Kidney (tissue), 13 donors: ENCODE measurements at regions not wholly inside any gene's neighbourhood (a gene's known extent, or its start where the extent isn't known, plus 50 kb on each side); places are given as distances from the start of the nearest gene placed in this dataset.
A peak's percentile ranks its signal among the peaks of the same experiment; 100 is the strongest.

Experiments used
- DNase-seq, 5 donors: peaks; one replicate each; pipeline ENCODE4 v3.0.0-alpha.2; 2013 to 2020
- FAIRE-seq: peaks from 2 replicates; lab custom pipeline; 2012; peaks lifted over from hg19 to GRCh38; lab: Jason Lieb, UNC
- H3K27ac ChIP-seq, 2 donors: one replicate each; pipeline ENCODE4 v1.7.0; 2013; ENCODE audit warnings: low read depth in 2 of 2, low read length in 2 of 2, inconsistent platforms in 1 of 2
- H3K27me3 ChIP-seq: one replicate; pipeline ENCODE4 v1.7.1; 2013; ENCODE audit warnings: low read length, inconsistent platforms; ENCODE audit not compliant: control insufficient read depth, insufficient read depth
- H3K36me3 ChIP-seq, 3 donors: one replicate each; pipeline versions ENCODE4 v1.7.0 to v1.7.1; 2013; ENCODE audit warnings: low read length in 3 of 3, control low read depth in 1 of 3, inconsistent platforms in 1 of 3; ENCODE audit not compliant: insufficient read depth in 3 of 3, control insufficient read depth in 2 of 3
- H3K4me1 ChIP-seq, 3 donors: one replicate each; pipeline versions ENCODE4 v1.7.0 to v1.7.1; 2013; ENCODE audit warnings: low read length in 3 of 3, inconsistent platforms in 1 of 3, low read depth in 1 of 3; ENCODE audit not compliant: control insufficient read depth in 2 of 3, insufficient read depth in 2 of 3
- H3K4me3 ChIP-seq, 3 donors: one replicate each; pipeline versions ENCODE4 v1.7.0 to v1.8.1; 2013; ENCODE audit warnings: low read length in 3 of 3, control low read depth in 1 of 3, inconsistent platforms in 1 of 3
- H3K9ac ChIP-seq, 3 donors: one replicate each; pipeline versions ENCODE4 v1.7.0 to v1.7.1; 2013; ENCODE audit warnings: low read length in 3 of 3, control low read depth in 1 of 3, inconsistent platforms in 1 of 3
- H3K9me3 ChIP-seq, 3 donors: one replicate each; pipeline versions ENCODE4 v1.7.0 to v1.7.1; 2013; ENCODE audit warnings: low read length in 3 of 3, control low read depth in 1 of 3, inconsistent platforms in 1 of 3; ENCODE audit not compliant: control insufficient read depth in 2 of 3, insufficient read depth in 1 of 3
- intact Hi-C: fragments of 100-400 bp; cut with DNase I; formaldehyde crosslinking; loops from one replicate; pipeline ENCODE4 v1.11.1; 2022
- TF ChIP-seq, protein P1 (sequence below): IDR thresholded peaks from 3 replicates; pipeline ENCODE4 v1.5.1; 2012; ENCODE audit warnings: mild to moderate bottlenecking, moderate library complexity, borderline replicate concordance; ENCODE audit not compliant: insufficient read depth; ENCODE audit errors: extremely low read depth
- donor health status: control.
- donor health status: control.
- donor health status: control.
- donor health status: control.
- donor health status: control.
- donor health status: DM: yes; HTN: yes; CAD: no.
- donor health status: Normal renal cell carcinoma (clear cell type).

DNA sequence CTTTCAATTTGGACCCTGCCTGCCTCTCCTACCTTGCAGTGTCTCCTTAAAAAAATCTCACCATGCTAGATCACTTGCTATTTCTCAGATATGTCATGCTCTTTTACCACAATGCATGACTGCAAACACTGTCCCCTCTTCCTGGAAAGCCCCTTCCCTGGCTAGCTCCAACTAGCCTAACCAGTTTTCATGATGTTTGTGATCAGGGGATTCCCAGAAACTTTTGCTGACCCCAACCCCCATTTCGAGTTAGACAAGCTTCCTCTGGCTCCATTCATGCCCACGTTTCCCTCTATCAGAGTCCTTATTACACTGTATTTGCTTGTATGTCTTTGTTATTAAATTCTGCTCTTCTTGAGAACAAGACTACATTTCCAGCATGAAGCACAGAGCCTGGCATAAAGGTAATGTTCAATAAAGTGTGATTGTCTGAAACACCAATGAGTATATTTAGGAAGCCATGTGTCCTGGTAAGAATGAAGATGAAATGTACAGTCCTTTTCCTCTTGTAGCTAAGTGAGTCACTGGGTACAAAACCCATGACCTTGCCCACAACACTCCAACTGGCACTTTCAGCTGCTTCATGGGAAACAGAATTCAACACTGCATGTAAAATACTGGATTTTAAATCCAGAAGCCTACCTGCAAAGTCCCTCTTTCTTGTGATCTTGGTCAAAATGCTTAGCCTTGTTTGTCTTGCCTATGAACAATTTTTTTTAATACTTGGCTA is 62.0 kb upstream of the ATL2 start:
- Histone ChIP-seq H3K27me3 (no peaks in the 10 kb centered on the region), H3K27ac (no peak overlapping the region), H3K4me3 (no peak overlapping the region), H3K4me1 (peaks cover 2 to 5% (median 4%) of the 10 kb centered on the region in 3 donors), H3K9me3 (no peaks in the 10 kb centered on the region), H3K36me3 (no peaks in the 10 kb centered on the region), H3K9ac (no peak overlapping the region)
- TF ChIP-seq, protein P1, sequence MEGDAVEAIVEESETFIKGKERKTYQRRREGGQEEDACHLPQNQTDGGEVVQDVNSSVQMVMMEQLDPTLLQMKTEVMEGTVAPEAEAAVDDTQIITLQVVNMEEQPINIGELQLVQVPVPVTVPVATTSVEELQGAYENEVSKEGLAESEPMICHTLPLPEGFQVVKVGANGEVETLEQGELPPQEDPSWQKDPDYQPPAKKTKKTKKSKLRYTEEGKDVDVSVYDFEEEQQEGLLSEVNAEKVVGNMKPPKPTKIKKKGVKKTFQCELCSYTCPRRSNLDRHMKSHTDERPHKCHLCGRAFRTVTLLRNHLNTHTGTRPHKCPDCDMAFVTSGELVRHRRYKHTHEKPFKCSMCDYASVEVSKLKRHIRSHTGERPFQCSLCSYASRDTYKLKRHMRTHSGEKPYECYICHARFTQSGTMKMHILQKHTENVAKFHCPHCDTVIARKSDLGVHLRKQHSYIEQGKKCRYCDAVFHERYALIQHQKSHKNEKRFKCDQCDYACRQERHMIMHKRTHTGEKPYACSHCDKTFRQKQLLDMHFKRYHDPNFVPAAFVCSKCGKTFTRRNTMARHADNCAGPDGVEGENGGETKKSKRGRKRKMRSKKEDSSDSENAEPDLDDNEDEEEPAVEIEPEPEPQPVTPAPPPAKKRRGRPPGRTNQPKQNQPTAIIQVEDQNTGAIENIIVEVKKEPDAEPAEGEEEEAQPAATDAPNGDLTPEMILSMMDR = no peak
- FAIRE-seq (no peak), DNase-seq (peak in 2 of 5 donors; percentile 33 to 45)
- intact Hi-C loops = no loop called here

DNA sequence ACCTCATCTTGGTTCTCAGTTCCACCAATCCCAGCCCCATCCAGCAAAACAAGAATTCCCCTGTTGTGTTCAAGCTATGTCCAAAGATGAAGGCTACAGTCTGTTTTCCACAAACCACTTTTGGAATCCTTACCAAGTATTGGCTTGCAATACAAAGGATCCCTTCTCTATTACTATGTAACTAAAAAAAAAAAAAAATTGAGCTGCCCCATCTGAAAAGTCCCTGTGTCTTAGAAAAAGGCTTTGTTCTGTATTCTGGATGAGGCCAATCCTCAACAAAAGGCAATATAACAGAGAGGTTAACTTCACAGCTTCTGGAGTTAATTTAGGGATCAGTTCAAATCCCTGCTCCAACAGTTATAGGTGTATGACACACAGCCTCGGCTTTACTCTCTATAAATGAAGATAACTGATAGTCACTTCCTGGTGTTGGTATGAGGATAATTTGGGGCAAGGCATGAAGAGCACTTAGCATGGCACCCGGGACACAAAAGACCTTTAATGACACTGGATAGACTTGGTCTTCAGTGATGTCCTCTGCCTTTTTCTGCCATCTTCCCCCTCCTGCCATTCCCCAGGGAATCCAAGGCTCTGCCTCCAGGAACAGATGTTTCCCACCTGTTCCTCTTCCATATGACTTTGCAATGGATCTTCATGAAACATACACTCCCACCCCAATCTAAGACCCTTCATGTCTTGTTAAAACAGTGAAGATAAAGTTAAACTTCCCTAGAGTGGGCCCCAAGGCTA is 61.2 kb upstream of the ATL2 start:
- no peak overlapping the region for H3K27ac ChIP-seq
- no peak overlapping the region for H3K9ac ChIP-seq
- no peaks in the 10 kb centered on the region for H3K36me3 ChIP-seq
- H3K27me3 ChIP-seq = no peaks in the 10 kb centered on the region
- no peak overlapping the region for H3K4me3 ChIP-seq
- no peaks in the 10 kb centered on the region for H3K9me3 ChIP-seq
- TF ChIP-seq, protein P1 = no peak
- intact Hi-C loops = no loop called here
- FAIRE-seq (no peak), DNase-seq (peak in 1 of 5 donors; percentile 25)
- H3K4me1 ChIP-seq = peaks cover 2 to 11% (median 5%) of the 10 kb centered on the region in 3 donors

DNA sequence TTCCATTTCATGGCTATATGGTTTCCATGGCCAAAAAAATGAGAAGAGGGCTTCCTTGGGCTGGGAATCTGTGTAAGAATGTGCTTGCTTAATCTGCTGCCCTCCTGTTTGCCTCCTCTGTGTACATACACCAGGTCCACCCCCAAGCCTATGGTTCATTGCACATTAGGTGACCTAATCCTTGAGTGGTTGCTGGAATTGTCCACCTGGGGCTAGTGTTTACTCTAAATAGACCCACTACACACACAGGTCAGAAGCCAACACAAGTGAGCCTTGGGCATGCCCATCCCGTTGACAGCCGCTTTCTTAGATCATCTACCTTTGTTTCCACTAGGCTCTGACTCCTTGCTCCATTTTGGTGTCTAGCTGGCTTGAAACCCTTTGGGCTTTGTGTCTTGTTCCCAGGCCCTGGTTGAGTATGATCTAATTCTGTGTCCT is 59.2 kb upstream of the ATL2 start:
- H3K4me3 ChIP-seq = no peak overlapping the region
- H3K27ac ChIP-seq = no peak overlapping the region
- intact Hi-C loops = no loop called here
- FAIRE-seq = no peak
- no peak for DNase-seq
- TF ChIP-seq, protein P1 = no peak
- H3K36me3 ChIP-seq = no peaks in the 10 kb centered on the region
- H3K9me3 ChIP-seq = no peaks in the 10 kb centered on the region
- H3K4me1 ChIP-seq = peaks cover 2 to 21% (median 6%) of the 10 kb centered on the region in 3 donors
- no peak overlapping the region for H3K9ac ChIP-seq
- H3K27me3 ChIP-seq = no peaks in the 10 kb centered on the region
